Transverse colon (tissue), 4 donors: ENCODE measurements at regions not wholly inside any gene's neighbourhood (a gene's known extent, or its start where the extent isn't known, plus 50 kb on each side); places are given as distances from the start of the nearest gene placed in this dataset.

Source experiments
- POLR2AphosphoS5 ChIP-seq, 3 donors: sonication (generic); formaldehyde crosslinking; IDR thresholded peaks; one replicate each; pipeline ENCODE4 v1.6.1; 2016; ENCODE audit warnings: antibody characterized with exemption in 3 of 3
- TF ChIP-seq, protein P1 (sequence below), 5 experiments: fragments of 200-600 bp in 3 of 5; fragments of 450-650 bp in 2 of 5; sonication (generic) in 3 of 5; IDR thresholded peaks; 1 replicate in 2 of 5; 2 replicates in 3 of 5; pipeline ENCODE4 v1.5.1; 2016 to 2017; ENCODE audit warnings: antibody characterized with exemption in 5 of 5, inconsistent platforms in 3 of 5, mild to moderate bottlenecking in 2 of 5, moderate library complexity in 1 of 5

DNA sequence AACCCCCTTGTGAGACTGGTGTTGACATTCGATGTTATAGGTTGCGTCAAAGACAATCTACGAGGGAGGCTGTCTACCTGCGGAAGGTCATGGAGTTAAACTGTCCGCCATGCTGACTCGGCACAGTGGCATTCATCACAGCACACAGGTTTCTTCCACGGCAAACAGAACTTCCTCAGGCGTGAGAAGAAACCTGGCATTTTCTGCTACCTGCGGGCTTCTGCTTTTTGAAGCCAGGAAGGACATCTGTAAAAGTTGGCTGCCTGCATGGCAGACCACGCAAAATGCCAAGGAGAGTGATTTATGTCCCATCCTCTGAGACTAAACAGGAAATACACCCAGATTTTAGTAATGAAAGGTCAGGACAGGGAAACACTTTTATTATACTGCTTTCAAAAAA, 809.8 kb upstream of the NUDT12 start:
- TF ChIP-seq, protein P1, sequence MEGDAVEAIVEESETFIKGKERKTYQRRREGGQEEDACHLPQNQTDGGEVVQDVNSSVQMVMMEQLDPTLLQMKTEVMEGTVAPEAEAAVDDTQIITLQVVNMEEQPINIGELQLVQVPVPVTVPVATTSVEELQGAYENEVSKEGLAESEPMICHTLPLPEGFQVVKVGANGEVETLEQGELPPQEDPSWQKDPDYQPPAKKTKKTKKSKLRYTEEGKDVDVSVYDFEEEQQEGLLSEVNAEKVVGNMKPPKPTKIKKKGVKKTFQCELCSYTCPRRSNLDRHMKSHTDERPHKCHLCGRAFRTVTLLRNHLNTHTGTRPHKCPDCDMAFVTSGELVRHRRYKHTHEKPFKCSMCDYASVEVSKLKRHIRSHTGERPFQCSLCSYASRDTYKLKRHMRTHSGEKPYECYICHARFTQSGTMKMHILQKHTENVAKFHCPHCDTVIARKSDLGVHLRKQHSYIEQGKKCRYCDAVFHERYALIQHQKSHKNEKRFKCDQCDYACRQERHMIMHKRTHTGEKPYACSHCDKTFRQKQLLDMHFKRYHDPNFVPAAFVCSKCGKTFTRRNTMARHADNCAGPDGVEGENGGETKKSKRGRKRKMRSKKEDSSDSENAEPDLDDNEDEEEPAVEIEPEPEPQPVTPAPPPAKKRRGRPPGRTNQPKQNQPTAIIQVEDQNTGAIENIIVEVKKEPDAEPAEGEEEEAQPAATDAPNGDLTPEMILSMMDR (IDR thresholded peaks at IDR 0.05), result no peak
- no peak for TF ChIP-seq POLR2AphosphoS5 (IDR thresholded peaks at IDR 0.05)
